Esophagus squamous epithelium (tissue), 5 donors: ENCODE measurements at regions not wholly inside any gene's neighbourhood (a gene's known extent, or its start where the extent isn't known, plus 50 kb on each side); places are given as distances from the start of the nearest gene placed in this dataset.
"Not testable (repeated sequence)": the region's sequence is repeated elsewhere in the genome, so short reads cannot be mapped to it uniquely, and the experiment has no call there.

Source experiments
- DNase-seq: peaks from one replicate; lab custom pipeline; 2025; lab: John Stamatoyannopoulos, UW
- H3K27ac ChIP-seq, 4 donors: fragments of 200-600 bp; sonication (generic); one replicate each; pipeline ENCODE4 v1.5.1; 2016 to 2019; ENCODE audit warnings: mild to moderate bottlenecking in 1 of 4
- H3K27me3 ChIP-seq, 4 donors: fragments of 200-600 bp; sonication (generic); 1 replicate in 3 of 4; 2 replicates in 1 of 4; pipeline versions ENCODE4 v1.5.1 to v1.6.0; 2017 to 2021; ENCODE audit warnings: antibody characterized with exemption in 1 of 4
- H3K36me3 ChIP-seq, 3 donors: fragments of 200-600 bp; sonication (generic); one replicate each; pipeline ENCODE4 v1.5.1; 2016 to 2019
- H3K4me1 ChIP-seq, 3 donors: fragments of 200-600 bp; sonication (generic); one replicate each; pipeline ENCODE4 v1.5.1; 2017 to 2019
- H3K4me3 ChIP-seq, 4 donors: fragments of 200-600 bp; sonication (generic); 1 replicate in 3 of 4; 2 replicates in 1 of 4; pipeline ENCODE4 v1.5.1; 2016 to 2019; ENCODE audit warnings: mild to moderate bottlenecking in 2 of 4, moderate library complexity in 1 of 4
- H3K9me3 ChIP-seq, 3 donors: fragments of 200-600 bp; sonication (generic); one replicate each; pipeline ENCODE4 v1.5.1; 2016 to 2019
- POLR2A ChIP-seq, 4 donors: fragments of 450-650 bp; IDR thresholded peaks; one replicate each; pipeline ENCODE4 v1.6.1; 2017; ENCODE audit warnings: antibody characterized with exemption in 4 of 4, mild to moderate bottlenecking in 4 of 4, moderate library complexity in 3 of 4
- WGBS, 2 donors: methylation state at CpG; one replicate each; pipeline ENCODE4 v1.1.5; 2018; 5-methylcytosine and 5-hydroxymethylcytosine counted together
- intact Hi-C: fragments of 100-400 bp; cut with DNase I; formaldehyde crosslinking; loops from one replicate; pipeline ENCODE4 v1.15.0; 2022
- TF ChIP-seq, protein P1 (sequence below), 6 experiments: fragments of 450-650 bp in 4 of 6; fragments of 200-600 bp in 2 of 6; sonication (generic) in 2 of 6; IDR thresholded peaks; one replicate each; pipeline ENCODE4 v1.5.1; 2016 to 2019; ENCODE audit warnings: antibody characterized with exemption in 6 of 6, mild to moderate bottlenecking in 4 of 6, moderate library complexity in 4 of 6
- donor health status: DM: yes; HTN: yes; CAD: no.

DNA sequence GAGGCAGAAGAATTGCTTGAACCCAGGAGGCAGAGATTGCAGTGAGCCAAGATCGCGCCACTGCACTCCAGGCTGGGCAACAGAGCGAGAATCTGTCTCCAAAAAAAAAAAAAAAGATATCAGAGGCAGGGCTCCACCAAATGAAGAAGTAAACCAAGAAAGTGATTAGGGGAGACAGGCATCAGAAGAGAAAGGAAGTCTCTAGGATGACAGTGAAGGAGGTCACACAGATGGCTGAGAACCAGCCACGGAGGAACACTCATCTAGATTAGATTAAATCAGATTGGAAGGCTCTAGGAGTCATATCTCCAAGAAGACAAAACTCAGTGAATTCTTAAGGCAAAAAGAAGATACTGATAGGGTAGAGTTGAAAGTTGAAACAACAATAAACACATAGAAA, 102.2 kb upstream of the CCDC28A start:
- Histone ChIP-seq H3K27me3 (no peaks in the 10 kb centered on the region), H3K36me3 (no peaks in the 10 kb centered on the region), H3K27ac (no peak overlapping the region), H3K4me3 (no peak overlapping the region), H3K9me3 (no peaks in the 10 kb centered on the region), H3K4me1 (no peaks in the 10 kb centered on the region)
- no peak for DNase-seq
- WGBS, 2 donors = 89 to 92% methylated on average over 4 of the region's 4 CpGs
- TF ChIP-seq POLR2A (IDR thresholded peaks at IDR 0.05) = no peak
- TF ChIP-seq, protein P1, sequence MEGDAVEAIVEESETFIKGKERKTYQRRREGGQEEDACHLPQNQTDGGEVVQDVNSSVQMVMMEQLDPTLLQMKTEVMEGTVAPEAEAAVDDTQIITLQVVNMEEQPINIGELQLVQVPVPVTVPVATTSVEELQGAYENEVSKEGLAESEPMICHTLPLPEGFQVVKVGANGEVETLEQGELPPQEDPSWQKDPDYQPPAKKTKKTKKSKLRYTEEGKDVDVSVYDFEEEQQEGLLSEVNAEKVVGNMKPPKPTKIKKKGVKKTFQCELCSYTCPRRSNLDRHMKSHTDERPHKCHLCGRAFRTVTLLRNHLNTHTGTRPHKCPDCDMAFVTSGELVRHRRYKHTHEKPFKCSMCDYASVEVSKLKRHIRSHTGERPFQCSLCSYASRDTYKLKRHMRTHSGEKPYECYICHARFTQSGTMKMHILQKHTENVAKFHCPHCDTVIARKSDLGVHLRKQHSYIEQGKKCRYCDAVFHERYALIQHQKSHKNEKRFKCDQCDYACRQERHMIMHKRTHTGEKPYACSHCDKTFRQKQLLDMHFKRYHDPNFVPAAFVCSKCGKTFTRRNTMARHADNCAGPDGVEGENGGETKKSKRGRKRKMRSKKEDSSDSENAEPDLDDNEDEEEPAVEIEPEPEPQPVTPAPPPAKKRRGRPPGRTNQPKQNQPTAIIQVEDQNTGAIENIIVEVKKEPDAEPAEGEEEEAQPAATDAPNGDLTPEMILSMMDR (IDR thresholded peaks at IDR 0.05) = no peak
- intact Hi-C loops = no loop called here

DNA sequence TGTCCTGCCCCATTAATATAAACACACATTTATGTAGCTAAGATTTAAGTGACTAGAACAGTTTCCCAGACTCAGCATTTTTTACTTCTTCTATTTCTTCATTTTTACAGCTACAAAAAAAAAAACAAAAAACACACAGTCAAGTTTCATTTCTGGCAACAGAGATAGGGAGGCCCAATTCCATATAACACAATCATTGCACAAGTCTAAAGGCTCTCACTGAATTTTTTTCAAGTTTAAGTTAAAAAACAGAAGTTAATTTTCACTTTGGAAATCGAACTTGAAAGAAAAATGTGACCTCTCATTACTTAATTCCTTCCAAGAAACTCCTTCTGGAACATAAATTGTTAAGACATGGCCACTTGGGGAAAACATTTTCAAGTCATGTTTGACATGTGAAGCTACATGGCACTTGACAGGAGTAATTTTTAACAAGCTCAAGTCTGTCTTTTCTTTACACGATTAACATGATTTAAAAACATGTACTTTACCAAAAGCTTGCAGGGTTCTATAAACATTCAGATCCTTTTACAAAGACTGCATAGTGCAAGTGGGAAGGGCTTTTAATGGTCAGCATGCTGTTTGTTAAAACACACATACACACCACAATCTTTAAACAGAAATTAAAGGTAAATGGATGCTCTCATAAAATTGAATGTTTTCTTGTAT, 100.1 kb upstream of the CCDC28A start:
- H3K9me3 ChIP-seq = no peaks in the 10 kb centered on the region
- H3K4me3 ChIP-seq = no peak overlapping the region
- H3K27ac ChIP-seq = peak overlapping the region in 1 of 4 donors; percentile 18
- intact Hi-C loops = no loop called here
- DNase-seq = no peak
- 23 to 27% methylated on average over 2 of the region's 2 CpGs for WGBS, 2 donors
- H3K4me1 ChIP-seq = peaks cover 0 to 13% (median 0%) of the 10 kb centered on the region in 3 donors
- no peak for TF ChIP-seq POLR2A (IDR thresholded peaks at IDR 0.05)
- TF ChIP-seq, protein P1 (IDR thresholded peaks at IDR 0.05) = no peak
- H3K36me3 ChIP-seq = no peaks in the 10 kb centered on the region
- no peaks in the 10 kb centered on the region for H3K27me3 ChIP-seq

DNA sequence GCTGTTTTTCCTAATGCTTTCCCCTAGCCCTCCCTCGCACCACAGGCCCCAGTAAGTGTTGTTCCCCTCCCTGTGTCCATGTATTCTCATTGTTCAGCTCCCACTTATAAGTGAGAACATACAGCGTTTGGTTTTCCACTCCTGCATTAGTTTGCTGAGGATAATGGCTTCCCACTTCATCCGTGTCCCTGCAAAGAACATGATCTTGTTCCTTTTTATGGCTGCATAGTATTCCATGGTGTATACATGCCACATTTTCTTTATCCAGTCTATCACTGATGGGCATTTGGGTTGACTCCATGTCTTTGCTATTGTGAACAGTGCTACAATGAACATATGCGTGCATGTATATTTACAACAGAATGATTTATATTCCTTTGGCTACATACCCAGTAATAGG, 99.1 kb upstream of the CCDC28A start:
- H3K27me3 ChIP-seq, H3K9me3 ChIP-seq, DNase-seq, intact Hi-C loops, H3K4me3 ChIP-seq, H3K36me3 ChIP-seq, H3K27ac ChIP-seq: not testable (repeated sequence)
- H3K4me1 ChIP-seq = peaks cover 0 to 13% (median 0%) of the 10 kb centered on the region in 3 donors
- 86 to 96% methylated on average over 4 of the region's 4 CpGs for WGBS, 2 donors

DNA sequence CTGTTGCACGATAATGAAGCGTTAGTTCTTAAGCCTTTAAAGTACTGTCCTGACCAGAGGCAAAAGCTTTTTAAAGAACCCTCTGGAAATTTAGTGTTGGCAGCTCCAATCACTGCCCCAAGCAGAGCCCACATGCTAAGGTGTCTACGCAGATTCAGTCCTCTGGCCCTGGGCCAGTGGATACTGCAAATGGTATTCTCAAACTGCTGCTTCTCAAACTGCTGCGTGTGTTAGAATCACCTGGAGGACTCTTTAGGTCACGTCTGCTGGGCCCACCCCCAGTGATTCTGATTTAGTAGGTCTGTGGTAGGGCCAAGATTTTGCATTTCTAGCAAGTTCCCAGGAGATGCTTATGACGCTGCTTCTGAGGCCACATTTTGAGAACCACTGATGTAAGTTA, 96.0 kb upstream of the CCDC28A start:
- Histone ChIP-seq H3K4me3 (no peak overlapping the region), H3K27me3 (no peaks in the 10 kb centered on the region), H3K9me3 (no peaks in the 10 kb centered on the region), H3K4me1 (peaks cover 0 to 26% (median 2%) of the 10 kb centered on the region in 3 donors), H3K27ac (no peak overlapping the region), H3K36me3 (no peaks in the 10 kb centered on the region)
- DNase-seq = no peak
- intact Hi-C loops = no loop called here
- TF ChIP-seq, protein P1 (IDR thresholded peaks at IDR 0.05) = no peak
- TF ChIP-seq POLR2A (IDR thresholded peaks at IDR 0.05) = no peak
- 69 to 89% methylated on average over 5 to 6 of the region's 6 CpGs for WGBS, 2 donors

DNA sequence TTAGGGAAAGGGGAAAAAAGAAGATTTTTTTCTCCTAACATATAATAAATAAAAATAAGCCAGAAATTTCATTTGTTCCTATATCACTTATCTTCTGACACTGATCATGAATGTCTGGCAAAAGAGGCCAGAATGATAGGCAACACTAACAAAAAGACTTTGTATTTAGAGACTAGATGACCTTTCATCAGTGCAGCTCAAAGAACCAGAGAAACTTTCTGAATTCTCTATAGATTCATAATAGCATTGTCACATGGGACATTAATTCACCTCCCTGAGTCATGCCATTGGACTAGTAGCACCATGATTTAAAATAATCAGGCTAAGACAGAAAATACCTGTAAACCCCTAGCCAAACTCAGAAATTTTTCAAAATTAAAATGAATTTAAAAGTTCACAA, 95.4 kb upstream of the CCDC28A start:
- no peak overlapping the region for H3K4me3 ChIP-seq
- peaks cover 5 to 32% (median 7%) of the 10 kb centered on the region in 3 donors for H3K4me1 ChIP-seq
- H3K9me3 ChIP-seq = no peaks in the 10 kb centered on the region
- intact Hi-C loops = no loop called here
- TF ChIP-seq POLR2A (IDR thresholded peaks at IDR 0.05) = no peak
- TF ChIP-seq, protein P1 (IDR thresholded peaks at IDR 0.05) = no peak
- H3K36me3 ChIP-seq = no peaks in the 10 kb centered on the region
- H3K27me3 ChIP-seq = no peaks in the 10 kb centered on the region
- no peak for DNase-seq
- H3K27ac ChIP-seq = no peak overlapping the region
